ENCODE measurements at regions not wholly inside any gene's neighbourhood (a gene's known extent, or its start where the extent isn't known, plus 50 kb on each side); places are given as distances from the start of the nearest gene placed in this dataset.

DNA sequence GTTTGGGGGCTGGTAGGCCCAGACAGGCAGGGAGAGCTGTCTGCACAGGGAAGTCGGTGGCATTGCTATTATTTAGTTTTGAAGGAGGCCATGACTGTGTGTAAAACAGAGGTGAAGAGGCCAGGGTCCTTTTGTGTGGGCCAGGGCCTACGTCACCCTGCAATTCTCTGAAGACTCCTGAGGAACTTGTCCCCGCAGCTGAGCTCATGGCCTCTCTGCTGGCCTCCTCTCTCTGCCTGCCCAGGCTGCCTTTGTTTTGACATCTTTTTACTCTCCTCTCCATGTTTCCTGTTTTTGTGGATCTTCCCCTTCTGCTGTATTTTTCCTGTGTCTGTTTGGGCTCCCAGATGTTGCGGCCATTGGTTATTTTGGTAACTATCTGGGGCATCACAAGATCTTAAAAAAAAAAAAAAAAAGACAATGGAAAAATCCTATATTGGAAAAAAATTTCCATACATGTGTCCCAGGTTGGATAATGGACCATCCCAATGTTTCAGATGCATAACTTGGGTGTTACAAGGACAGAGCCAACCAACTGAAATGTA lies 280.7 kb downstream of the RPS6KC1 start:
- Histone ChIP-seq H3K4me1 (ENCODE audit: control insufficient read depth in 1 of 2, insufficient read depth in 2 of 2, low read depth in 1 of 2, low read length in 1 of 2) (peaks cover 0 to 7% of the 10 kb centered on the region in 2 experiments; a peak in 2 of 4 replicates), H2AFZ (ENCODE audit: low read depth) (no peak overlapping the region), H3K9ac (no peak overlapping the region), H3K36me3 (replicated peaks in 1 of 2; ENCODE audit: control insufficient read depth in 1 of 2, insufficient read depth in 2 of 2, low read length in 1 of 2) (no peaks in the 10 kb centered on the region), H3K4me3 (ENCODE audit: low read depth in 2 of 2, low read length in 1 of 2) (no peak overlapping the region), H3K9me2 (no peaks in the 10 kb centered on the region), H3F3A (replicated peaks; ENCODE audit: insufficient read depth) (no peaks in the 10 kb centered on the region), H4K20me1 (ENCODE audit: insufficient read depth) (no peaks in the 10 kb centered on the region), H3K27me3 (ENCODE audit: insufficient read depth) (no peaks in the 10 kb centered on the region), H3K27ac (ENCODE audit: low read depth in 2 of 2, low read length in 1 of 2) (no peak overlapping the region), H3K4me2 (no peak overlapping the region), H3K79me2 (ENCODE audit: insufficient read depth) (no peaks in the 10 kb centered on the region), H3K9me3 (no peaks in the 10 kb centered on the region)
- POLR2A ChIA-PET = no interaction called here
- CTCF ChIA-PET = no interaction called here
- 54% methylated on average over 4 of the region's 4 CpGs for WGBS (ENCODE audit: low lambda C conversion rate)
- no peak for DNase-seq
- TF ChIP-seq RCOR1 (IDR thresholded peaks at IDR 0.05; ENCODE audit: low read length) (no peak), NRF1 (IDR thresholded peaks at IDR 0.05; ENCODE audit: low read depth, low read length) (no peak), EP300 (IDR thresholded peaks at IDR 0.05; ENCODE audit: borderline replicate concordance in 1 of 2, low read depth in 1 of 2, low read length in 1 of 2) (no peak), FOXM1 (IDR thresholded peaks at IDR 0.05; ENCODE audit: low read depth) (no peak), SIN3A (IDR thresholded peaks at IDR 0.05; ENCODE audit: borderline replicate concordance, low read depth, low read length) (no peak), REST (IDR thresholded peaks at IDR 0.05; ENCODE audit: low read depth, low read length) (no peak)
- TF ChIP-seq, protein P1, sequence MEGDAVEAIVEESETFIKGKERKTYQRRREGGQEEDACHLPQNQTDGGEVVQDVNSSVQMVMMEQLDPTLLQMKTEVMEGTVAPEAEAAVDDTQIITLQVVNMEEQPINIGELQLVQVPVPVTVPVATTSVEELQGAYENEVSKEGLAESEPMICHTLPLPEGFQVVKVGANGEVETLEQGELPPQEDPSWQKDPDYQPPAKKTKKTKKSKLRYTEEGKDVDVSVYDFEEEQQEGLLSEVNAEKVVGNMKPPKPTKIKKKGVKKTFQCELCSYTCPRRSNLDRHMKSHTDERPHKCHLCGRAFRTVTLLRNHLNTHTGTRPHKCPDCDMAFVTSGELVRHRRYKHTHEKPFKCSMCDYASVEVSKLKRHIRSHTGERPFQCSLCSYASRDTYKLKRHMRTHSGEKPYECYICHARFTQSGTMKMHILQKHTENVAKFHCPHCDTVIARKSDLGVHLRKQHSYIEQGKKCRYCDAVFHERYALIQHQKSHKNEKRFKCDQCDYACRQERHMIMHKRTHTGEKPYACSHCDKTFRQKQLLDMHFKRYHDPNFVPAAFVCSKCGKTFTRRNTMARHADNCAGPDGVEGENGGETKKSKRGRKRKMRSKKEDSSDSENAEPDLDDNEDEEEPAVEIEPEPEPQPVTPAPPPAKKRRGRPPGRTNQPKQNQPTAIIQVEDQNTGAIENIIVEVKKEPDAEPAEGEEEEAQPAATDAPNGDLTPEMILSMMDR (IDR thresholded peaks at IDR 0.05) = no peak

DNA sequence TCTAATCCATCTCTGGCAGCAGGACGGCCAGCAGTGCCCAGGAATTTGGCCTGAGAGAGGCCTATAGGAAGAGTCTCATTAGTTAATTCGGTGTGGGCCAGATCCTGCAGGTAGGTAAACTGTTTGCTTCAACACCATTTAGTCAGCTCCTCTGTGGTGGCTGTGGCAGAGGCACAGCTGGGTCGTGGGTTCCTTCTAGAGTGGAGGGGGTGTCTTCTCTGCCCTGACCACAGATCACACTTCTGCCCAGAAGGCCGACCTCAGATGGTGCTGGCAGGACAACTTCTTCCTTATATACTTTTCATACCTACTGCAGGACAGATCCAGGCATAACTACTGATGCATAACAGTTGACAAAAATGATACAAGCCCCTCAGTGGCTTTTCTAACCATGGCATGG lies 281.4 kb downstream of the RPS6KC1 start:
- DNase-seq = no peak
- 23% methylated on average over 4 of the region's 4 CpGs for WGBS (ENCODE audit: low lambda C conversion rate)
- Histone ChIP-seq H3K4me1 (ENCODE audit: control insufficient read depth in 1 of 2, insufficient read depth in 2 of 2, low read depth in 1 of 2, low read length in 1 of 2) (no peaks in the 10 kb centered on the region), H3K36me3 (replicated peaks in 1 of 2; ENCODE audit: control insufficient read depth in 1 of 2, insufficient read depth in 2 of 2, low read length in 1 of 2) (no peaks in the 10 kb centered on the region), H3K27ac (ENCODE audit: low read depth in 2 of 2, low read length in 1 of 2) (no peak overlapping the region), H3K79me2 (ENCODE audit: insufficient read depth) (no peaks in the 10 kb centered on the region), H3F3A (replicated peaks; ENCODE audit: insufficient read depth) (no peaks in the 10 kb centered on the region), H3K27me3 (ENCODE audit: insufficient read depth) (no peaks in the 10 kb centered on the region), H3K9me2 (no peaks in the 10 kb centered on the region), H2AFZ (ENCODE audit: low read depth) (no peak overlapping the region), H3K4me3 (ENCODE audit: low read depth in 2 of 2, low read length in 1 of 2) (no peak overlapping the region), H3K9ac (no peak overlapping the region), H3K9me3 (no peaks in the 10 kb centered on the region), H4K20me1 (ENCODE audit: insufficient read depth) (no peaks in the 10 kb centered on the region), H3K4me2 (no peak overlapping the region)
- CTCF ChIA-PET = interaction anchor here (0.8 kb wide), 1 partner anchor 87 kb away, joined by 3 read pairs; no protein-coding TSS in a partner anchor
- POLR2A ChIA-PET = no interaction called here
- no peak for TF ChIP-seq RXRA (IDR thresholded peaks at IDR 0.05; ENCODE audit: borderline replicate concordance, low read depth)
- TF ChIP-seq GATA2 (CRISPR knock-in tag; IDR thresholded peaks at IDR 0.05) = no peak
- no peak for TF ChIP-seq YY1 (IDR thresholded peaks at IDR 0.05; ENCODE audit: low read depth)
- no peak for TF ChIP-seq MXI1 (IDR thresholded peaks at IDR 0.05; ENCODE audit: low read depth, low read length)
- TF ChIP-seq FOSL2 (IDR thresholded peaks at IDR 0.05; ENCODE audit: borderline replicate concordance, low read depth) = no peak
- TF ChIP-seq EP300 (IDR thresholded peaks at IDR 0.05; ENCODE audit: borderline replicate concordance in 1 of 2, low read depth in 1 of 2, low read length in 1 of 2) = no peak
- no peak for TF ChIP-seq FOXM1 (IDR thresholded peaks at IDR 0.05; ENCODE audit: low read depth)
- no peak for TF ChIP-seq GABPA (IDR thresholded peaks at IDR 0.05; ENCODE audit: low read depth)
- no peak for TF ChIP-seq SMC3 (IDR thresholded peaks at IDR 0.05; ENCODE audit: low read depth, low read length)
- no peak for TF ChIP-seq EZH2phosphoT487 (IDR thresholded peaks at IDR 0.05; ENCODE audit: borderline replicate concordance, low read depth)
- no peak for TF ChIP-seq ELF1 (IDR thresholded peaks at IDR 0.05)
- no peak for TF ChIP-seq USF2 (IDR thresholded peaks at IDR 0.05; ENCODE audit: borderline replicate concordance, low read depth, low read length)
- no peak for TF ChIP-seq RAD21 (IDR thresholded peaks at IDR 0.05; ENCODE audit: low read length)
- no peak for TF ChIP-seq JUND (IDR thresholded peaks at IDR 0.05)
- TF ChIP-seq MEF2A (IDR thresholded peaks at IDR 0.05; ENCODE audit: borderline replicate concordance, low read depth) = no peak

Data from SK-N-SH (cell line).